ENCODE measurements at regions not wholly inside any gene's neighbourhood (a gene's known extent, or its start where the extent isn't known, plus 50 kb on each side); places are given as distances from the start of the nearest gene placed in this dataset.

GRCh38 chr7:50151001-50151400 is 58.0 kb upstream of the ZPBP start:
- Histone ChIP-seq H3K36me3 (no peaks in the 10 kb centered on the region), H3K27me3 (no peaks in the 10 kb centered on the region), H3K9me3 (no peaks in the 10 kb centered on the region), H3K27ac (no peak overlapping the region), H3K4me3 (no peak overlapping the region), H3K4me1 (no peaks in the 10 kb centered on the region)
- DNase-seq (no peak), ATAC-seq (no peak)
- intact Hi-C loops (cut with DNase I): no loop called here
- no peak for TF ChIP-seq CTCF (IDR thresholded peaks at IDR 0.05)

- ATAC-seq: no peak
- no peak for TF ChIP-seq CTCF (IDR thresholded peaks at IDR 0.05)
- intact Hi-C loops (cut with DNase I): no loop called here
These were observed 56.3 kb upstream of the ZPBP start for GRCh38 chr7:50149369-50149768.

GRCh38 chr7:50147951-50148808 is 55.1 kb upstream of the ZPBP start:
- Histone ChIP-seq H3K4me1 (no peaks in the 10 kb centered on the region), H3K4me3 (no peak overlapping the region), H3K27ac (no peak overlapping the region), H3K36me3 (no peaks in the 10 kb centered on the region), H3K9me3 (no peaks in the 10 kb centered on the region), H3K27me3 (no peaks in the 10 kb centered on the region)
- DNase-seq: no peak
- no peak for ATAC-seq
- intact Hi-C loops (cut with DNase I): no loop called here
- no peak for TF ChIP-seq CTCF (IDR thresholded peaks at IDR 0.05)

More at GRCh38 chr7:50149369-50149768, 56.3 kb upstream of the ZPBP start:
- Histone ChIP-seq H3K9me3 (no peaks in the 10 kb centered on the region), H3K27ac (no peak overlapping the region), H3K4me3 (no peak overlapping the region), H3K4me1 (no peaks in the 10 kb centered on the region), H3K27me3 (no peaks in the 10 kb centered on the region), H3K36me3 (no peaks in the 10 kb centered on the region)
- no peak for DNase-seq

GRCh38 chr7:50146692-50147091 is 53.6 kb upstream of the ZPBP start:
- intact Hi-C loops (cut with DNase I): no loop called here
- no peaks in the 10 kb centered on the region for H3K27me3 ChIP-seq
- H3K36me3 ChIP-seq: no peaks in the 10 kb centered on the region
- no peak for DNase-seq
- peaks cover 0 to 4% of the 10 kb centered on the region in 2 donors for H3K4me1 ChIP-seq
- ATAC-seq: no peak
- no peak overlapping the region for H3K27ac ChIP-seq
- no peak overlapping the region for H3K4me3 ChIP-seq
- no peak for TF ChIP-seq CTCF (IDR thresholded peaks at IDR 0.05)
- H3K9me3 ChIP-seq: no peaks in the 10 kb centered on the region

- Histone ChIP-seq H3K4me1 (peaks cover 0 to 4% of the 10 kb centered on the region in 2 donors), H3K36me3 (no peaks in the 10 kb centered on the region), H3K27ac (no peak overlapping the region), H3K4me3 (no peak overlapping the region), H3K9me3 (no peaks in the 10 kb centered on the region), H3K27me3 (no peaks in the 10 kb centered on the region)
- ATAC-seq (no peak), DNase-seq (no peak)
- TF ChIP-seq CTCF (IDR thresholded peaks at IDR 0.05): no peak
- intact Hi-C loops (cut with DNase I): no loop called here
These were observed 52.8 kb upstream of the ZPBP start for GRCh38 chr7:50145801-50146338.

Measured in left lung (tissue), 4 donors.